Esophagus muscularis mucosa (tissue), 3 donors: ENCODE measurements at regions not wholly inside any gene's neighbourhood (a gene's known extent, or its start where the extent isn't known, plus 50 kb on each side); places are given as distances from the start of the nearest gene placed in this dataset.

ENCODE experiments used
- POLR2A ChIP-seq: fragments of 450-650 bp; IDR thresholded peaks from one replicate; pipeline ENCODE4 v1.6.1; 2017; ENCODE audit warnings: antibody characterized with exemption, moderate library complexity, mild to moderate bottlenecking, low read depth
- TF ChIP-seq, protein P1 (sequence below), 3 experiments: fragments of 200-600 bp in 2 of 3; fragments of 450-650 bp in 1 of 3; sonication (generic) in 2 of 3; IDR thresholded peaks; one replicate each; pipeline ENCODE4 v1.5.1; 2017 to 2019; ENCODE audit warnings: antibody characterized with exemption in 3 of 3, mild to moderate bottlenecking in 2 of 3, moderate library complexity in 1 of 3

DNA sequence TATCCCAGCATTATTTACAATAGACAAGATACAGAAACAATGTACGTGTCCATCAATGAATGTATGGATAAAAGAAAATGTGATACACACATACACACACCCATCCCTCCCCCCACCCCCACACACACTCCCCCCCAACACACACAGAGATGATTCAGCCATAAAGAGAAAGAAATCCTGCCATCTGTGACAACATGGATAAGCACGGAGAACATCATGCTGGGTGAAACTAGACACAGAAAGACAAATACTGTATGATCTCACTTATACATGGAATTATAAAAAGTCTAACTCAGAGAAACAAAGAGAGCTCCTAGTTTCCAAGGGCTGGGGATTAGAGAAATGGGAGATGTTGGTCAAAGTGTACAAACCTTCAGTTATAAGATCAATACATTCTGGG lies 104.8 kb upstream of the LY86 start:
- TF ChIP-seq, protein P1, sequence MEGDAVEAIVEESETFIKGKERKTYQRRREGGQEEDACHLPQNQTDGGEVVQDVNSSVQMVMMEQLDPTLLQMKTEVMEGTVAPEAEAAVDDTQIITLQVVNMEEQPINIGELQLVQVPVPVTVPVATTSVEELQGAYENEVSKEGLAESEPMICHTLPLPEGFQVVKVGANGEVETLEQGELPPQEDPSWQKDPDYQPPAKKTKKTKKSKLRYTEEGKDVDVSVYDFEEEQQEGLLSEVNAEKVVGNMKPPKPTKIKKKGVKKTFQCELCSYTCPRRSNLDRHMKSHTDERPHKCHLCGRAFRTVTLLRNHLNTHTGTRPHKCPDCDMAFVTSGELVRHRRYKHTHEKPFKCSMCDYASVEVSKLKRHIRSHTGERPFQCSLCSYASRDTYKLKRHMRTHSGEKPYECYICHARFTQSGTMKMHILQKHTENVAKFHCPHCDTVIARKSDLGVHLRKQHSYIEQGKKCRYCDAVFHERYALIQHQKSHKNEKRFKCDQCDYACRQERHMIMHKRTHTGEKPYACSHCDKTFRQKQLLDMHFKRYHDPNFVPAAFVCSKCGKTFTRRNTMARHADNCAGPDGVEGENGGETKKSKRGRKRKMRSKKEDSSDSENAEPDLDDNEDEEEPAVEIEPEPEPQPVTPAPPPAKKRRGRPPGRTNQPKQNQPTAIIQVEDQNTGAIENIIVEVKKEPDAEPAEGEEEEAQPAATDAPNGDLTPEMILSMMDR (IDR thresholded peaks at IDR 0.05) = no peak
- no peak for TF ChIP-seq POLR2A
